ENCODE measurements at regions not wholly inside any gene's neighbourhood (a gene's known extent, or its start where the extent isn't known, plus 50 kb on each side); places are given as distances from the start of the nearest gene placed in this dataset.

GRCh38 chr12:124677552-124678356, 110.3 kb upstream of the NCOR2 start:
- ChIA-PET CTCF (no interaction called here), POLR2A (no interaction called here)
- peaks cover 28% of the 10 kb centered on the region for H3K4me1 ChIP-seq
- BruUV-seq (replicated peaks), result no TSS peak
- Mint-ChIP-seq H3K9me3 (ENCODE audit: unreplicated experiment) (no peaks in the 10 kb centered on the region), H3K4me1 (ENCODE audit: low read depth, unreplicated experiment) (peaks cover 26% of the 10 kb centered on the region), H3K27ac (ENCODE audit: unreplicated experiment) (no peak overlapping the region), H3K27me3 (ENCODE audit: insufficient read depth, unreplicated experiment) (no peaks in the 10 kb centered on the region), H3K36me3 (ENCODE audit: insufficient read depth, unreplicated experiment) (peaks cover 10% of the 10 kb centered on the region), H3K4me3 (ENCODE audit: unreplicated experiment) (no peak overlapping the region)
- H3K9me3 ChIP-seq, result no peaks in the 10 kb centered on the region
- no peaks in the 10 kb centered on the region for H3K36me3 ChIP-seq (ENCODE audit: control insufficient read depth, insufficient read depth, low read length)
- TF ChIP-seq CTCF (IDR thresholded peaks at IDR 0.05; ENCODE audit: insufficient read depth in 1 of 2, low read depth in 1 of 2, low read length in 1 of 2, severe bottlenecking in 1 of 2, unreplicated experiment in 1 of 2), result no peak
- intact Hi-C loops (cut with micrococcal nuclease; ENCODE audit: unreplicated experiment), result no loop called here
- DNase-seq, result no peak
- no peak overlapping the region for H3K4me3 ChIP-seq (ENCODE audit: low read depth, low read length)
- no peaks in the 10 kb centered on the region for H3K27me3 ChIP-seq (replicated peaks; ENCODE audit: control insufficient read depth, insufficient read depth, low read length)

- Mint-ChIP-seq H3K4me3 (ENCODE audit: unreplicated experiment) (no peak overlapping the region), H3K27ac (ENCODE audit: unreplicated experiment) (no peak overlapping the region), H3K4me1 (ENCODE audit: low read depth, unreplicated experiment) (peaks cover 17% of the 10 kb centered on the region)
Measured at GRCh38 chr12:124676714-124677462, 109.5 kb upstream of the NCOR2 start.

More at GRCh38 chr12:124676714-124677462, 109.5 kb upstream of the NCOR2 start:
- no peaks in the 10 kb centered on the region for H3K36me3 ChIP-seq (ENCODE audit: control insufficient read depth, insufficient read depth, low read length)
- no peak for TF ChIP-seq CTCF (IDR thresholded peaks at IDR 0.05; ENCODE audit: insufficient read depth in 1 of 2, low read depth in 1 of 2, low read length in 1 of 2, severe bottlenecking in 1 of 2, unreplicated experiment in 1 of 2)
- H3K4me1 ChIP-seq, result peaks cover 20% of the 10 kb centered on the region
- no peak overlapping the region for H3K4me3 ChIP-seq (ENCODE audit: low read depth, low read length)
- no peaks in the 10 kb centered on the region for H3K27me3 Mint-ChIP-seq (ENCODE audit: insufficient read depth, unreplicated experiment)
- BruUV-seq (replicated peaks), result no TSS peak
- CTCF ChIA-PET, result interaction anchor here (0.5 kb wide), 1 partner anchor 228 kb away, joined by 3 read pairs; no protein-coding TSS in a partner anchor
- H3K9me3 ChIP-seq, result no peaks in the 10 kb centered on the region
- H3K27me3 ChIP-seq (replicated peaks; ENCODE audit: control insufficient read depth, insufficient read depth, low read length), result no peaks in the 10 kb centered on the region
- intact Hi-C loops (cut with micrococcal nuclease; ENCODE audit: unreplicated experiment), result no loop called here
- no peaks in the 10 kb centered on the region for H3K9me3 Mint-ChIP-seq (ENCODE audit: unreplicated experiment)
- POLR2A ChIA-PET, result no interaction called here
- peaks cover 6% of the 10 kb centered on the region for H3K36me3 Mint-ChIP-seq (ENCODE audit: insufficient read depth, unreplicated experiment)
- no peak for DNase-seq
